Astrocyte (in vitro differentiated cells and primary cell): ENCODE measurements at regions not wholly inside any gene's neighbourhood (a gene's known extent, or its start where the extent isn't known, plus 50 kb on each side); places are given as distances from the start of the nearest gene placed in this dataset.

Experiments used
- CTCF ChIP-seq: IDR thresholded peaks from 2 replicates; pipeline ENCODE4 v1.5.1; 2011; ENCODE audit warnings: low read depth, mild to moderate bottlenecking, inconsistent platforms, low read length, moderate library complexity; ENCODE audit not compliant: insufficient read depth
- EZH2 ChIP-seq: IDR thresholded peaks from 2 replicates; pipeline ENCODE4 v1.6.1; 2012; ENCODE audit warnings: mild to moderate bottlenecking, low read length, inconsistent platforms; ENCODE audit not compliant: insufficient read depth

GRCh38 chr16:79962962-79963361, 362.4 kb upstream of the MAF start:
- TF ChIP-seq CTCF: no peak
- no peak for TF ChIP-seq EZH2
